ENCODE measurements at regions not wholly inside any gene's neighbourhood (a gene's known extent, or its start where the extent isn't known, plus 50 kb on each side); places are given as distances from the start of the nearest gene placed in this dataset.
A peak's percentile ranks its signal among the peaks of the same experiment; 100 is the strongest.

GRCh38 chr3:116969135-116969534 lies 259.6 kb downstream of the TUSC7 start:
- H2BK120ac ChIP-seq (ENCODE audit: low read depth, low read length), result no peak overlapping the region
- H3K4me2 ChIP-seq (ENCODE audit: low read length), result no peak overlapping the region
- H2AK5ac ChIP-seq (ENCODE audit: low read length), result no peak overlapping the region
- no peak overlapping the region for H4K5ac ChIP-seq (ENCODE audit: low read length)
- no peaks in the 10 kb centered on the region for H3K79me2 ChIP-seq (ENCODE audit: control insufficient read depth, insufficient read depth, low read length)
- no peak overlapping the region for H3K4ac ChIP-seq (ENCODE audit: low read depth, low read length)
- H4K8ac ChIP-seq (ENCODE audit: low read depth, low read length), result no peak overlapping the region
- H3K23ac ChIP-seq (ENCODE audit: low read length), result no peak overlapping the region
- no peaks in the 10 kb centered on the region for H3K79me1 ChIP-seq (ENCODE audit: low read length)
- H3K4me1 ChIP-seq (ENCODE audit: control insufficient read depth, low read depth, low read length), result peaks cover 2% of the 10 kb centered on the region
- no peak overlapping the region for H3K56ac ChIP-seq (ENCODE audit: low read length)
- no peak overlapping the region for H2BK15ac ChIP-seq (replicated peaks; ENCODE audit: low read depth)
- no peaks in the 10 kb centered on the region for H3K36me3 ChIP-seq (ENCODE audit: control insufficient read depth, insufficient read depth, low read length)
- H3K9ac ChIP-seq (ENCODE audit: low read length), result no peak overlapping the region
- H2BK5ac ChIP-seq (ENCODE audit: low read length), result no peak overlapping the region
- DNase-seq, result no peak
- H3K18ac ChIP-seq (ENCODE audit: low read length), result no peak overlapping the region
- no peak overlapping the region for H3K27ac ChIP-seq (ENCODE audit: low read depth, low read length)
- H3K4me3 ChIP-seq (ENCODE audit: low read length), result no peak overlapping the region
- no peaks in the 10 kb centered on the region for H3K27me3 ChIP-seq (ENCODE audit: insufficient read depth, low read length, poor library complexity)
- no CpG with 5 or more reads among the region's 6 CpGs for WGBS (ENCODE audit: extremely low coverage, insufficient coverage, low lambda C conversion rate)

GRCh38 chr3:116969646-116970045 lies 260.1 kb downstream of the TUSC7 start:
- no peak for DNase-seq
- Histone ChIP-seq H2BK15ac (replicated peaks; ENCODE audit: low read depth) (no peak overlapping the region), H3K36me3 (ENCODE audit: control insufficient read depth, insufficient read depth, low read length) (no peaks in the 10 kb centered on the region), H3K18ac (ENCODE audit: low read length) (no peak overlapping the region), H3K4ac (ENCODE audit: low read depth, low read length) (no peak overlapping the region), H3K27me3 (ENCODE audit: insufficient read depth, low read length, poor library complexity) (no peaks in the 10 kb centered on the region), H3K4me3 (ENCODE audit: low read length) (no peak overlapping the region), H3K9ac (ENCODE audit: low read length) (no peak overlapping the region), H3K79me2 (ENCODE audit: control insufficient read depth, insufficient read depth, low read length) (no peaks in the 10 kb centered on the region), H3K79me1 (ENCODE audit: low read length) (no peaks in the 10 kb centered on the region), H3K27ac (ENCODE audit: low read depth, low read length) (no peak overlapping the region), H2BK5ac (ENCODE audit: low read length) (no peak overlapping the region), H4K5ac (ENCODE audit: low read length) (no peak overlapping the region), H3K4me1 (ENCODE audit: control insufficient read depth, low read depth, low read length) (peaks cover 2% of the 10 kb centered on the region), H2BK120ac (ENCODE audit: low read depth, low read length) (no peak overlapping the region), H2AK5ac (ENCODE audit: low read length) (no peak overlapping the region), H3K23ac (ENCODE audit: low read length) (no peak overlapping the region), H3K4me2 (ENCODE audit: low read length) (no peak overlapping the region), H4K8ac (ENCODE audit: low read depth, low read length) (no peak overlapping the region), H3K56ac (ENCODE audit: low read length) (no peak overlapping the region)
- no CpG with 5 or more reads among the region's 1 CpG for WGBS (ENCODE audit: extremely low coverage, insufficient coverage, low lambda C conversion rate)

DNA sequence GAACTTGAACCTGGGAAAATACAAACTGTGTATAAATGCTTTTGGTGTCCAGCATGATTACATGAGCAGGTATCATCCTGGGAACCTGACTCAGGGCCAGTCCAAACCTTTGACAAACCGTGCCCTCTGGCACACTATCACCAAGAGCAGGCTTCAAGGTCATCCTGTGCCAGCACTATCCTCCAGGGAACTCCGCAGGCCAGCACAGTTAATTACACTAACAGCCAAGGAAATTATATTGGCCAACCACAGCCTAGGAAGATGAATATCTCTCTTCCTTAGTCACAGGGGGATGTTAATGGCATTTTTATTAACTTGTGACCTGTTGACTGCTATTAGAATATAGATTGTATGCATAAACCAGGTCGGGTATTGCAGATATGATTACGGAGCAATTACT lies 262.0 kb downstream of the TUSC7 start:
- Histone ChIP-seq H2BK15ac (replicated peaks; ENCODE audit: low read depth) (no peak overlapping the region), H3K4me1 (ENCODE audit: control insufficient read depth, low read depth, low read length) (peaks cover 2% of the 10 kb centered on the region), H3K4ac (ENCODE audit: low read depth, low read length) (no peak overlapping the region), H3K27me3 (ENCODE audit: insufficient read depth, low read length, poor library complexity) (no peaks in the 10 kb centered on the region), H4K8ac (ENCODE audit: low read depth, low read length) (no peak overlapping the region), H3K9ac (ENCODE audit: low read length) (no peak overlapping the region), H3K23ac (ENCODE audit: low read length) (no peak overlapping the region), H2BK5ac (ENCODE audit: low read length) (no peak overlapping the region), H3K27ac (ENCODE audit: low read depth, low read length) (no peak overlapping the region), H3K56ac (ENCODE audit: low read length) (no peak overlapping the region), H3K36me3 (ENCODE audit: control insufficient read depth, insufficient read depth, low read length) (no peaks in the 10 kb centered on the region), H2BK120ac (ENCODE audit: low read depth, low read length) (no peak overlapping the region), H2AK5ac (ENCODE audit: low read length) (no peak overlapping the region), H3K79me2 (ENCODE audit: control insufficient read depth, insufficient read depth, low read length) (no peaks in the 10 kb centered on the region), H3K18ac (ENCODE audit: low read length) (no peak overlapping the region), H3K4me2 (ENCODE audit: low read length) (no peak overlapping the region), H3K4me3 (ENCODE audit: low read length) (no peak overlapping the region), H4K5ac (ENCODE audit: low read length) (no peak overlapping the region), H3K79me1 (ENCODE audit: low read length) (no peaks in the 10 kb centered on the region)
- WGBS (ENCODE audit: extremely low coverage, insufficient coverage, low lambda C conversion rate), result no CpG with 5 or more reads among the region's 4 CpGs
- DNase-seq, result peak; percentile 36

GRCh38 chr3:116974702-116975101 lies 265.1 kb downstream of the TUSC7 start:
- Histone ChIP-seq H3K36me3 (ENCODE audit: control insufficient read depth, insufficient read depth, low read length) (no peaks in the 10 kb centered on the region), H4K8ac (ENCODE audit: low read depth, low read length) (no peak overlapping the region), H3K27ac (ENCODE audit: low read depth, low read length) (no peak overlapping the region), H3K23ac (ENCODE audit: low read length) (no peak overlapping the region), H3K56ac (ENCODE audit: low read length) (no peak overlapping the region), H3K4me2 (ENCODE audit: low read length) (no peak overlapping the region), H3K79me1 (ENCODE audit: low read length) (no peaks in the 10 kb centered on the region), H2AK5ac (ENCODE audit: low read length) (no peak overlapping the region), H3K4me3 (ENCODE audit: low read length) (no peak overlapping the region), H3K4me1 (ENCODE audit: control insufficient read depth, low read depth, low read length) (peaks cover 2% of the 10 kb centered on the region), H3K18ac (ENCODE audit: low read length) (no peak overlapping the region), H3K27me3 (ENCODE audit: insufficient read depth, low read length, poor library complexity) (no peaks in the 10 kb centered on the region), H4K5ac (ENCODE audit: low read length) (no peak overlapping the region), H2BK120ac (ENCODE audit: low read depth, low read length) (no peak overlapping the region), H2BK15ac (replicated peaks; ENCODE audit: low read depth) (no peak overlapping the region), H3K9ac (ENCODE audit: low read length) (no peak overlapping the region), H2BK5ac (ENCODE audit: low read length) (no peak overlapping the region), H3K4ac (ENCODE audit: low read depth, low read length) (no peak overlapping the region), H3K79me2 (ENCODE audit: control insufficient read depth, insufficient read depth, low read length) (no peaks in the 10 kb centered on the region)
- WGBS (ENCODE audit: extremely low coverage, insufficient coverage, low lambda C conversion rate), result no CpG with 5 or more reads among the region's 1 CpG
- DNase-seq, result no peak

DNA sequence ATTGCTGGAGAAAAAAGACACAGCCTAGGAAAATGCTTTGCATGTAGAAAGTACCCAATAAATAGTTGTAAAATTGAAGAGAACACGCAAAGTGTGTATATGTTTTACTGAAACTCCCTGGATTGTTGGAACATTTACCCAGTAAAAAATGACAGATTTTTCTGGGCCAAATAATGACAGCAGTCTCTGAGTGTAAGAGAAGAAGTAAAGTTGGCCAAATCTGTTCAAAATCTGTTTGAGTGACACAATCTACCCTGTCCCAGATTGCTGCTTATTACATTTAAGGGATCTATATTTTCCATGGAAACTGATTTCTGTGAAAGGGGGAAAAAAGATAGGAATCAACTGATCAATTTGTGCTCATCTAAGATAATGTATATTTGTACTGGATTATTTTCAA lies 267.9 kb downstream of the TUSC7 start:
- H3K4me2 ChIP-seq (ENCODE audit: low read length), result no peak overlapping the region
- no peak overlapping the region for H3K9ac ChIP-seq (ENCODE audit: low read length)
- DNase-seq, result no peak
- H3K18ac ChIP-seq (ENCODE audit: low read length), result no peak overlapping the region
- no peak overlapping the region for H2BK15ac ChIP-seq (replicated peaks; ENCODE audit: low read depth)
- no peak overlapping the region for H3K4ac ChIP-seq (ENCODE audit: low read depth, low read length)
- no peak overlapping the region for H3K23ac ChIP-seq (ENCODE audit: low read length)
- H2BK120ac ChIP-seq (ENCODE audit: low read depth, low read length), result no peak overlapping the region
- H3K56ac ChIP-seq (ENCODE audit: low read length), result no peak overlapping the region
- no peaks in the 10 kb centered on the region for H3K27me3 ChIP-seq (ENCODE audit: insufficient read depth, low read length, poor library complexity)
- H3K79me1 ChIP-seq (ENCODE audit: low read length), result no peaks in the 10 kb centered on the region
- H3K36me3 ChIP-seq (ENCODE audit: control insufficient read depth, insufficient read depth, low read length), result no peaks in the 10 kb centered on the region
- no peaks in the 10 kb centered on the region for H3K79me2 ChIP-seq (ENCODE audit: control insufficient read depth, insufficient read depth, low read length)
- no peak overlapping the region for H2AK5ac ChIP-seq (ENCODE audit: low read length)
- no peaks in the 10 kb centered on the region for H3K4me1 ChIP-seq (ENCODE audit: control insufficient read depth, low read depth, low read length)
- H3K4me3 ChIP-seq (ENCODE audit: low read length), result no peak overlapping the region
- H4K8ac ChIP-seq (ENCODE audit: low read depth, low read length), result no peak overlapping the region
- H4K5ac ChIP-seq (ENCODE audit: low read length), result no peak overlapping the region
- WGBS (ENCODE audit: extremely low coverage, insufficient coverage, low lambda C conversion rate), result no CpG with 5 or more reads among the region's 1 CpG
- no peak overlapping the region for H2BK5ac ChIP-seq (ENCODE audit: low read length)
- H3K27ac ChIP-seq (ENCODE audit: low read depth, low read length), result no peak overlapping the region

- Histone ChIP-seq H4K8ac (ENCODE audit: low read depth, low read length) (no peak overlapping the region), H3K4ac (ENCODE audit: low read depth, low read length) (no peak overlapping the region), H2BK15ac (replicated peaks; ENCODE audit: low read depth) (no peak overlapping the region), H2BK5ac (ENCODE audit: low read length) (no peak overlapping the region), H3K9ac (ENCODE audit: low read length) (no peak overlapping the region), H3K79me2 (ENCODE audit: control insufficient read depth, insufficient read depth, low read length) (no peaks in the 10 kb centered on the region), H3K56ac (ENCODE audit: low read length) (no peak overlapping the region), H3K23ac (ENCODE audit: low read length) (no peak overlapping the region), H3K18ac (ENCODE audit: low read length) (no peak overlapping the region), H2BK120ac (ENCODE audit: low read depth, low read length) (no peak overlapping the region), H3K4me1 (ENCODE audit: control insufficient read depth, low read depth, low read length) (no peaks in the 10 kb centered on the region), H3K27me3 (ENCODE audit: insufficient read depth, low read length, poor library complexity) (no peaks in the 10 kb centered on the region), H3K79me1 (ENCODE audit: low read length) (no peaks in the 10 kb centered on the region), H4K5ac (ENCODE audit: low read length) (no peak overlapping the region), H3K4me3 (ENCODE audit: low read length) (no peak overlapping the region), H2AK5ac (ENCODE audit: low read length) (no peak overlapping the region), H3K36me3 (ENCODE audit: control insufficient read depth, insufficient read depth, low read length) (no peaks in the 10 kb centered on the region), H3K27ac (ENCODE audit: low read depth, low read length) (no peak overlapping the region), H3K4me2 (ENCODE audit: low read length) (no peak overlapping the region)
- no peak for DNase-seq
- no CpG with 5 or more reads among the region's 3 CpGs for WGBS (ENCODE audit: extremely low coverage, insufficient coverage, low lambda C conversion rate)
Measured at GRCh38 chr3:116980099-116980498, 270.5 kb downstream of the TUSC7 start.

All from mesendoderm (in vitro differentiated cells).